Activated gamma-delta T cell (primary cell): ENCODE measurements at regions not wholly inside any gene's neighbourhood (a gene's known extent, or its start where the extent isn't known, plus 50 kb on each side); places are given as distances from the start of the nearest gene placed in this dataset.

Source experiments
- DNase-seq: peaks from one replicate; lab custom pipeline; 2025; lab: John Stamatoyannopoulos, UW

DNA sequence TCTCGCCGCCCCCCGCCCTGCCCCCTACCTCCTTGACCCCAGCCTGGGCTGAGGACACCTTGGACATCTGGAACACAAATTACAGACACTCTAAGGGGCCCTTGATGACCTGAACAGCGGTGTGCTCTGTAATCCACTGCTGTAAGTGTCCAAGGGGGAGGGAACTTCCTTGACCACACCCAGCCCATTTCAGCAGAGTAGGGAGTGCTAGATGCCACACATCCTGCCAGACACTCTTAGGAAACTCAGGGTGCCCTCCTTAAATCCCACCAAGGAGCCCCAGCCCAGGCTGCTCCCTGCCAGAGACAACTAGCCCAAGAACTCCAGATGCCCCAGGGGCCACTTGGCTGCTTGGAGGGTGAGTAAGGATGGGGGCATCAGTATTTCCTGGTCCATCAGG is 282.2 kb downstream of the RRAGC start:
- DNase-seq, result no peak

DNA sequence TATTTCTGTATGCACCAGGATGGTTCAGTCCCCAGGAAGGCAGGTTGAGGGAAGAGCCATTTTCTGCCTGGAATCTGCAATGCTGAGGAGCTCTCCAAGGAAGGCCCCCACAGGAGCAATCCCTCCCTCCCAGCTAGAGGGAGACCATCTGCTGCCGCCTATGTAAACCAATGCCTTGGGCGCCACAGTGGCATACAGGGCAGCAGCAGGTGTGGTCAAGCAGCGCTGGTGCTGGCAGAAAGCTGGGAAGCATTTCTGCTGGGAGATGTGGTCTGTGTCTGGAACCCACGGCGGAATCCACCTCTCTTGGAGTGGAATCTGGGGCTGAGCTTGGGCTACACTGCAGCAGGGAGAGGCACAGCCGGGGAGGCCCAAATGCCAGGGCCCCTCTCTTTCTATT is 283.3 kb downstream of the RRAGC start:
- DNase-seq, result no peak

DNA sequence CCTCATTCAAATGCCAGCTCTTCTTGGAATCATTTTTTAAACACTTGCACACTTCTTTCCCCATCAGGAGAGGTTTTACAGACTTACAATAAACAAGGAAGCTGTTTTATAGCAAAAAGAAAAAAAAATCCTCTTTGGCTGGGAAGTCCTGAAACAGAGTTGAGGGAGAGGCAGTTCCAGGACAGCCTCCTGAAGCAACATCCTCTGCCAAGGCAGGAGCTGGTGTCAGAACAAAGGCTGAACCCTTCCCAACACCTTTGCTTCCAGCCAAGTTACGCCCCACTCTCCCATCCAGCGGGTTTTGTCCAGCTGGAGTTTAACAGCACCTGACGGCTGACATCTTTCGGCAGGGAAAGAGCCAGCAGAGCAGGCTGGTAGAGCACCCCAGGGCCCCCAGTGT is 287.8 kb downstream of the RRAGC start:
- DNase-seq, result no peak

DNA sequence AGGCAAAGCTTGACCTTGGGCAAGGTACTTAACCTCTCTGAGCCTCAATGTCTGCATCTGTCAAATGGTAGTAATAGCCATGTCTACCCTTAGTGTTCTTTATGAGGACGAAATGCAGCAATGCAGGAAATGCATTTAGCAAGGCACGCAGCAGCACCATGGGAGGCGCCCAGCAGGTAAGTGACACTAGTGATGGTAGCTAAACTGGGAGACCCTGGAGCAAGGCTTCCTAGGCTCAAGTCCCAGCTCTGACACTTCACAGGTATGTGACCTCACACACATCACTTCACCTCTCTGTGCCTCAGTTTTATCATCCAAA is 289.0 kb downstream of the RRAGC start:
- no peak for DNase-seq

DNA sequence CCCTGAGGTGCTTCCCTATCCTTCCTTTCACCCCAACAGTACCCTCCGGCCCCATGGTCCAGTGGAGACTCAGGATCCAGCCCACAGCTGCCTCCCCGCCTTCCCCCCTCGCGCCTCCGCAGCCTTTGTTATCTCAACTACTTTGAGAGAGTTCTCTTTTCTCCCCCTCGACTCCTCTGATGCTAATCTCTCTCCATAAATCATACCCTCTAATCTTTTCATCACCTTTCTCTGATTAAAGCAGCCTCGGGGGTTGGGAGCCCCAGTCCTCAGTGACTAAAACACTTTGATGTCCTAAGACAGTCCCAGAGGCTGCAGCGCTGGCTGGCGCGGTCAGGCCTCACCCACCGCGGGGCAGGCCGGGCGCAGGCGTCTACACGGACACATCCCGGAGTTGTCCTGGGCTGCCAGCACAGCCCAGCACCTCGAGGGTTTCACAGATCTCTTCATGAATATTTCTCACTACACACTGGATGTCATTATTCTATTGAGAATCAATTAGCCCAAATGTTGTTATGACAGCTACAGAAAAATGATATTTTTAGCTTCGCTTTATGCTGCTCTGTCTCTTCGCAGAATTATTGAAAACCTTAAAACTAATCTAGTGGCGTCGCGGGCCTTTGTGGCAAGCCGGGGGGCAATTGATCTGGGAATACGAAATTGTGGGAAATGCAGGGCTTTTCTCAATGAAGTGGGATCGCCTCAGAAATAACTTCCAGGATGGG is 289.5 kb downstream of the RRAGC start:
- DNase-seq, result no peak

DNA sequence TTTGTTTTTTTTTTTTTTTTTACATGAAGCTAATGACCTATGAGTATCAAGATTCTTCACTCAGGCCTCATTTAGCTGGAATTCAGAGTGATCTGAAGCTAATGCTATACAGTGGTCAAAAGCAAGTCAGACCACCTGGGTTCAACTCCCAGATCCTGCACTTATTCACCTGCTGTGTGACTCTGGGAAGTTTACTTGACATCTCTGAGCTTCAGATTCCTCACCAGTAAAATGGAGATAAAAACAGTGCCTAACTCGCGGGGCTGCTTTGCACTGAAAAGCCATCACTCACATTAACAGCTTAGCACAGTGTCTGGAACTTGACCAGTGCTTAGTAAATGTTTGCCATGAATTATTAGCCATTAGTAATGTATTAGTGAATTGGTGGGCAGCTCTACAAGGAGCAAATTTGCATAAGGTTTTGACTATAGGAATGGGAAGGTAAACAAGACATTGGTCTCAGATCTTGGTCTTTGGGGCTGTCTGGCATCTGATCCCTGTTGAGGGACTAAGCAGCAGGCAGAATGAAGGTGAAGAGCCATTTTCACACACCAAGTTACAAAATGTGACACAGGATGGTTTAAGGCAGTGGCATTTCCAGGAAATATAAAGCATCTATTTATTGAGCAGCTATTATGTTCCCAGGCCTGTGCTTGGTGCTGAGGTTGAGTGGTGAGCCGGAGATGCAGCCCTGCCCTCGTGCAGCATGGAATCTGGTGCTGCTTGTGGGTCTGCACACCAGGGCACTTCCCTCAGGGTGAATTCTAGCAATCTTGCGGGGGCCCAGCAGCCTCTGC is 291.3 kb downstream of the RRAGC start:
- DNase-seq, result no peak

DNA sequence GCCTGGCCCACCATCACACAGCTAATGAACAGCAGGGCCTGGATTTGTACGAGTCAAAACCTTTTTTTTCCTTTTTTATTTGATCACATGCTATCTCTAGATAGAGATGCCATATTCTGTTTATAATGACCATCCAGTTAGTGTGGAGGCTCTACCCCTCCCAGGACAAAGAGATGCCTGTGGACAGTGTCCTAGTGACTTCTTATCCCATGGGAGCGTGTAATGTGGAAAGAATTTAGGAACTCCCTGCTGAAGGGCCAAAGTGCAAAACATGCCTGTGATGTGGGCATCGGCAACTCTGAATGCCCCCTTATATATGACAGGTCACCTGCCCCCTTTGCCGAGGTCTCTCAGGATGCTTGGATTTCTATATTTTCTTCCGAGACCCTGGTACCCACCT is 292.2 kb downstream of the RRAGC start:
- DNase-seq, result no peak

DNA sequence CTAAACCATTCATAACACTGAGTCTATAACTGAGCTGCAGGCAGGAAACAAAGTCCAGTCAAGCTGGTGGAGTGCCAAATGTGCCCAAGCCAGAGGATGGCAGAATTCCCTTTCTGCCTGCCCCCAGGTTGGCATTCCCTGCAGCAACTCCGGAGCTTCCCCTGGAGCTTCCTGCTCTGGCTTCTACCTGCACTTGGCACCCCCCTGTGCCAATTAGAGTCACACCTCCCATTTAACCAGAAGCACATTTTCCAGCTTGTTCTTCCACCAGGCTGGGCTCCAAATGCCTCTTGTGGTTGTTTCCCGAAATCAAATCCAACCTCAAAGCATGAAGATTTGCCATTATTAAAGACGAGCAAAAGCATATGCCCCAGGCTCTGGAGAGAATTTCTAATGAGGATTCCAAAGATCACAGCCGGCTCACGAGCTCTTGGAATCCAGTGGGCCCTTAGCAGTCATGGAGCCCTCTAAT is 294.5 kb downstream of the RRAGC start:
- no peak for DNase-seq

DNA sequence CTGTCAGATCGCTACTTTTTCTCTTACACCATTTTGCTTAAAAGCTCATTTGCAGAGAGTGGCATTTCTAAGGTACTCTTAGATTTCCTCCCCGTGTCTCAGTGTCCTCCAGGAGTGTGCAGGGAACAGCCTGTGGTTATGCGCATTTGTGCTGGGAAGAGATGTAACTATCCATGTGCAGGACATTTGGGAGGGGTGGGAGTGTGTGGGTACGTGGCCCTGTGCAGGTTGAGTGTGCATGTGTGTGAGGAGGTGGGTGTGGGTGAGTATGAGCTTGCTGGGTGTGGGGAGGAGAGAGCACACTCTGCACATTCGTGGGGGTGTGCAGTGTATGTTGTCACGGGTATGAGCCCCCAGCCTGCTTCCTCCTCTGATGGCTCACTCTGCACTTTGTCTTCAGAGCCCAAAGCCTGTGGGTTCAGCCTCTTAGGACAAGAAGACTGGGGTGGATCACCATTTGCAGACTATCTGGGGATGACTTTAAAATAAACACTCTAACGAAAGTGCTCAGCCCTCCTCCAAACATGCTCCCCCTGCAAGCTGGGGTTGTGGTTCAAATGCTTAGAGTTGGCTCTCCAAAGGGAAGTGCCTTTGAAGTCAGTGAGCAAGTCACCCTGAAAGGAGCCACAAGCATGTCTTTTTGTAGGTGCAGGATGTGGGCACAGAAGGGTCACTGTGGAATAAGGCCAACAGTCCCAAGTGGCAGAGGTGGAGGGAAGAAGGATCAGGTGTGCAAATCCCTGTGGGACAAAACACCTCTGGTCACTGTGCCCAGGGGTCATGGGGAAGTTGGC is 295.4 kb downstream of the RRAGC start:
- no peak for DNase-seq

DNA sequence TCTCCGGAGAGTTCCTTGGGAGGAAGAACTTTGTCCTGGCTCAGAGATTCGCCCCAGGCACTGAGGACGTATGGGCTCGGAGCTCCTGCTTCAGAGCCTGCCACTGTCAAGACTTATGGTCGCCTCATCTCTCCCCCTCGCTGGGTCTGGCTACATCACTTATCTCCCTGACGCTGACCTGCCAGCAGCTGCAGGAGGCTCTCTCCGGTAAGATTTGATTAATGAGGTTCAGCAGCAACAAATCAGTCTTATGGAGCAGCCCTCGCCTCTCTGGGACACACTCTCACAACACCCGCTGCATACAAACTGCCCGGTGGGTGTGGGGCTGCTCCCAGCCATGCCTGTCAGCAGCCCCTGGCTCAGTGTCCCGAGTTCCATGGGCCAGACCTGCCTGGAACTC is 297.8 kb downstream of the RRAGC start:
- no peak for DNase-seq

DNA sequence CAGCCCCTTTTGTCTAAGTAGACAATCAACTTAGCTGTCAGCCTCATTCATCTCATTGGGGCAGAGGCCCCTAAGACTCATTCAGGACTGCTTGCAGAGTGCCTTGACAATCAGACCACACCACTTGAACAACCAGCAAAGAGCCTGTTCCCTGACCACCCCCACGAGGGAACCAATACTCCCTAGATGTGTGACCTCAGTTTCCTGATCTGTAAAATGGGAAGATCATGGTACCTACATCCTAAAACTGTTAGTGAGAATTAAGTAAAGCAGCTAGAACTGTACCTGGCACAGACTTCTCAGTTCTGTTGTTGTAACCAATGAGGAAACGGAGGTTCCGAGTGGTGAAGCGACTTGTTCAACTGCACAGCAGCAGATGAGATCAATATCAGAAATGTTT is 298.5 kb downstream of the RRAGC start:
- DNase-seq, result no peak

DNA sequence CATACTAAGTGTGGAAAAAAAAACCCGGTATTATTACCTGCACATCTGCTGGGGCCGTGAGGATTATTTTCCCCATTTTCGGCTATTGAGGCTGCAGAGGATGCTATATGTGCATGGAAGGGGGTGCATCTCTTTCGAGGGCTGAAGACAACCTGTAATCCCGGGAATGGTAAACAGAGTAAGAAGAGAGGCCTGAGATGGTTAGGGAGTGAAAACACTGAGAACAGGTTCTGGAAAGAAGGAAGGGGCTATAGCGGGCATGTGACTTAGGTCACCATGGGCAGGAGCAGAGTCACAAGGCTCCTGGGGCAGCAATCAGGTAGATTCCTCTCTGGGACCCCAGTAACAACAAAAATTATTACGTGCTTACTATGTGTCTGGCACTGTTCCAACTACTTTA is 299.1 kb downstream of the RRAGC start:
- DNase-seq, result no peak

DNA sequence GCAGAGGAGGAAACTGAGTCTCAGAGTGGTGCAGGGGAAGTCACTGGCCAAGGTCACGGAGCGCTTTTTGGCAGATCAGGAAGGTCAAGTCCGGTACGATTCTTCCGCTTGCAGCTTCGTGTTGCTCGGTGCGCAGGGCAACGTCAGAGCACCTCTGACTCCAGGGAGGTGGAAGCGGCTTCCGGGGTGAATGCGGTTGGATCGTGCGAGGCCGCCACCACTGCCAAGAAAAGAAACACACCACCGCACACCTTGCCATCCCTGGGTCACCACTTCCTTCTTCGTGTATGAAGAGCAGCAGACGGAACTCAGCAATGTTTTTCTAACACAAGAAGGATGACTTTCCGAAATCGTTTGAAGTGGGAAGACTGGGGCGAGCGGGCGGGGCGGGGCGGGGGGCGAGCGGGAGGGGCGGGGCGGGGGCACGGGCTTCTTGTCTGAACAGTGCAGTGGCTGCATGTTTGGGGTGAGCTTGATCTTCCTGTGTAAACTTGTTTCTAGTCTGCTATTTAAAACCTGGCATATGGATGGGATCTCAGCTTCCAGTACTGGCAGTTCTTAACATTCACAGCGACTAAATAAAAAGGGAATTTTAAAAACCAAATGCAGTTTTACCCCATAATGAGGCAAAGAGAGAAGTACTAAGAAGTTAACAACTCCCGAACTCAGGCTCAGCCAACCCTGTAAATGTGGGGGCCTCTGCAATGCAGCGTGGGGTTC is 300.0 kb downstream of the RRAGC start:
- DNase-seq, result peak; percentile 64

DNA sequence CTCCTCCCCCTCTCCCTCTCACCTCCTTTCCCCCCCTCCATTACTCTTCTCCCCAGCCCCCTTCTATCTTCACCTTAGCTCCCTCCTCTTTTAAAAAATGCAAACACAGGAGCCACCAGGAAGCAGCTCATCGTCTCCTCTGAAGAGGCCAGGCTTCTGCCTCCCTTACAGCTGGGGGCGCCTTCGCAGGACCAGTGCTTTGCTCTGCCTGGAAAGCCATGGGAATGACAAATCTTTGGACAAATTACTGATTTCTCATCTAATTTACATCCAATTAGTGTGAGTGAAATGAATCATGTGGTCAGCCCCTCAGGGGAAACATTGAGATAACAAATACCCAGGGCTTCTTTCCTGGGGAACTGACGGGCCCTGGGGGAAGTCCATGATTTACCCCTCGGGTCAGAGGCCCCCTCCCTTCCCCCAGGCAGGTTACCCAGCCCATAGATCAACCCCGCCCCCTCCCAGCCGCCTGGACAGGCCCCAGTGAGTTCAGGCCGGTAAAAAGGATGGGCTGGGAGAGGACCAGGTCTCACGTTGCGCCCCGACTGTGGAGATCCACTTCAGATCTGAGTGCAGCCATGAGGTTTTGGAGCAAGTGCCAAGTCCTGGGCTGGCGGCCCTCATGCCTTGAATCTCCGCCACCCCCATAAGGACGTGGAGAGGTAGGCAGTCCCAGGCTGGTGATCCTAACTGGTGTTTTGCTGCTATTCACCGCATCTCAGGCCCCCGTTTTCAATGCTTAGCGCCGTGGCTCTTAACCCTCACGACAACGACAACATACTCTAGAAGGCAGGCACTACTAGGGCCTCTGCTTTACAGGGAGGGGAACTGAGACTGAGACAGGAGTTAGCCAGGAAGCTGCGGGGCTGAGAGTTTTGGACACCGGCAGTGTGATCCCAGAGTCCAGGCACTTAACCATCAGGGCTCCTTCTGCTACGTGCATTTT is 300.8 kb downstream of the RRAGC start:
- DNase-seq, result no peak

DNA sequence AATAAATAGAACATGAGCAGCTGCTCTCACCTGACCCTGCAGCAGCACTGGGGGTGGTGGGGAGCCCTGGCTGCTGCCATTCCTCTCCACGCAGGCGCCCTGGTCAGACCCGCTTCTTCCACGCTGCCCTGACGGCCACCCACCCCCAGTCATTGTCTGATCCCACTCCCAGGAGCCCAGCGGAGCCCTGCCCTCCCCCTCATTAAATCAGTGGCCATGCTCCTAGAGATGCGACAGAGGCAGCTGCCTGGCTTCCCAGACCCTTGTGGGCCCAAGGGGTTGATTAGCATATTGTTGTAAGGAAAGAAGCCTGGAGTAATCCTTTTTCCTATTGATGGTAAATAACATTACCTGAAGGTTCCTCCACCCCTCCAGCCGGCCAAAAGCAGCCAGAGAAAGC is 301.5 kb downstream of the RRAGC start:
- DNase-seq, result no peak

DNA sequence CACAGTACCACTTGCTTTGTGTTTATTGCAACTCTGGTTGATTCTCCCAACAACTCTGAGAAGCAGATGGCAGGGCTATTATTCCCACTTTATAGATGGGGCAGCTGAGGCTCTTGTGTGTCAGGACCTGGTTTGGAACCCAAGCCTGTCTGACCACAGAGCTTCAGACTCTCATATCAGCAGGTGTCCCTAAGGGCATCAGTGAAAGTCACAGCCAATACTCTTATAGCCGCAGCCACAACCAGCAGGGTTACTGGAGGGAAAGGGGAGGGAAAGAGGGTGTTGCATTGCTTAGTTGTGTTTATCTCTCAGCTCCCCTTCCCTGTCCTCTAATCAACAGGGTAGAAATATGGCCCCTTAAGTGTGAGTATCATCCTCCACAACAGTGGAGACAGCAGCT is 304.0 kb downstream of the RRAGC start:
- no peak for DNase-seq

DNA sequence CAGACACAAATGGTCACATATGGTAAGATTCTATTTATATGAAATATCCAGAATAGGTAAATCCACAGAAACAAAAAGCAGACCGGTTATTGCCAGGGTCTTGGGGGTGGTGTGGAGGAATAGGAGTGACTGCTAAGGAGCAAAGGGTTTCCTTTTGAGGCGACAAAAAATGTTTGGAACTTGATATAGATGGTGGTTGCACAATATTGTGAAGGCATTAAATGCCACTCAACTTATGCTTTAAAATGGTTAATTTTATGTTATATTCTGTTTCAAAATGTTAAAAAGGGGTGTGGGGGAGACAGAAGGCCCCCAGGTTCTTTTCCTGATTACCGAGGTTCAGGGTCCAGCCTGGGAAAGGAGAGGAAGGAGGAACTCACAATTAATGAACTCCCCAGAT is 304.4 kb downstream of the RRAGC start:
- DNase-seq, result no peak

DNA sequence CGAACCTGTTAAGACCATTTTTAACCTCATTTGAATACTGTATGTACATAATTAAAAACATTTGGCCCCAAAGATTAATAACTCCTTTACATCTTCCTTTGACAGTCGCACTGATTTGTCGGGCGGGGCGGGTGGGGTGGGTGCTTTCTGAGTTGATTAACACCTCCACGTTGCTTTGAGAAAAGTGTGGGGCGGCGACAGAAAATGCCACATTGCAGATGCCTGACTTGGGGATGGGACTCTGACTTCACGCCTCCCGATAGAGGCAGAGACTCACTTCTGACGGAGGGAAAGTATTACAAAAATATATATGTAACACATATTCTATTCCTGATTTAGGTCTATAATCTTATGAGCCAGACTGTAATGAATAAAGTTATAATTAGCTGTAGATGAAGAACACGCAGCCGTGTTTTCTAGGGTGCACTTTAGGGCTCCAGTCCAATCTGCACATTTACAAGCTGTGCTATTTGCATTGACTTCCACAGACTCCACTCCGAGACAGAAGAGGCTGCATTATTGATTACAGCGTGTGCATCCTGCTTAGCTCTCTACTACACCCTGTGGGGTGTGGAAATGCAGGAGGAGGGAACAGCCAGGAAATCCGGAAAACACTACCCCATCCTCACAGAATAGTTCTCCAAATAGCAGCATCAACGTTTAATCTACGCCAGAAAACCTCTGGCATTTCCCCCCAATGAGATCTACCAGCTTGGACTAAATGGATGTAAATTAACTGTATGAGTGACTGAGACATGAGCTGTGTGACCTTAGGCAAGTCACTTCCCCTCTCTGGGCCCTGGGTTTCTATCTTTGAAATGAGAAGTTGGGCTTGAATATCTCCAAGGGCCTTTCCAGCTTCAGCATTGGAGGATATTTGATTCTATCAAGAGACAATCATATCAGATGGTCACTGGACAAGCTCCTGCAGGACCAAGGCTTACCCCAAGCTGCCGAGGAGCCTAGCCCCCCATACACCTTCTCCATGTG is 308.0 kb downstream of the RRAGC start:
- DNase-seq, result no peak

DNA sequence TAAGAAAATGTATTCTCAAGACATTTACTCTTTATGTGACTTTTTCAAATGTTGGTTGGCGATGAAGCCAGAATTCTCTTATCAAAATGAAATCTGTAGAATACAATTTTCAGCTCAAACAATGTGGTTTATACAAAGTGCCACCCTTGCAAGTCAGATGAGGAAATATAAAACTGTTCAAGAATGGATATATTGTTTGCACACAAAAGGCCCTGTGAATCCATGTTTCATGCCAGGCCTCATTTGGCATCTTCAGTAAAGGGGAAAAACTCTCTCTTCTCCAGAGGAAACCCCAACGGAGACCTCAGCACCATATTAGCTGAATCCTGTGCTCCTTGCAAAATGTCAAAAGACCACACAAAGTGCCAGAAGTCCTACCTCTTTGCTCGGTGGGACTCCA is 310.4 kb downstream of the RRAGC start:
- DNase-seq, result no peak

DNA sequence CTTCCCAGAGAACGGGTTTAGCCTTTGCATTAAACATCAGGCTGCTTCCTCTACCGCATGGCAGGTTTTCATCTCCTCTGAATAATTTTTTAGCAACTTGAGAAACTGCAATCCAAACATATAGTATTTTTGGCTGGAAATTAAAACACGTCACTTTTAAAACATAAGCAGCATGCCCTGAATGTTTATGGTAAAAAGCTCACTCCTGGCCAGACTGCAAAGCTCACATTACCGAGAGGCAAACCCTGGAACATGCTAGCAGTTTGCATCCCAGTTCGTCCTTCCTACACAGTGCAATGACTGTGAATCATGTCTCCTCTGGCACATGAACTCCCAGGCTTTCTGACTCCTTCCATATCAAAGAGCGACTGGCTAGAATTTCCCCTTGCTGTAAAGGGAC is 312.3 kb downstream of the RRAGC start:
- DNase-seq, result no peak
